H1 (cell line): ENCODE measurements at regions not wholly inside any gene's neighbourhood (a gene's known extent, or its start where the extent isn't known, plus 50 kb on each side); places are given as distances from the start of the nearest gene placed in this dataset.
"Not testable (repeated sequence)": the region's sequence is repeated elsewhere in the genome, so short reads cannot be mapped to it uniquely, and the experiment has no call there.

Experiments
- CTCF ChIP-seq, 3 experiments: IDR thresholded peaks; 1 replicate in 2 of 3; 2 replicates in 1 of 3; pipeline versions ENCODE4 v1.5.1 to v1.6.1; 2011; ENCODE audit warnings: low read length in 3 of 3, mild to moderate bottlenecking in 3 of 3, inconsistent platforms in 2 of 3, low read depth in 1 of 3, moderate library complexity in 1 of 3; ENCODE audit not compliant: insufficient read depth in 1 of 3; ENCODE audit errors: control extremely low read depth in 1 of 3
- EZH2 ChIP-seq: fragments of 200-600 bp; sonication (generic); IDR thresholded peaks from 2 replicates; pipeline ENCODE4 v1.7.1; 2012; ENCODE audit warnings: low read depth, mild to moderate bottlenecking, moderate library complexity, low read length, inconsistent platforms; ENCODE audit not compliant: severe bottlenecking

- not testable (repeated sequence) for TF ChIP-seq EZH2; CTCF (IDR thresholded peaks at IDR 0.05; ENCODE audit: control extremely low read depth in 1 of 3, insufficient read depth in 1 of 3, low read depth in 1 of 3, low read length in 3 of 3)
These were observed 57.6 kb upstream of the BHLHE40 start for GRCh38 chr3:4921589-4921988.
